ENCODE measurements at regions not wholly inside any gene's neighbourhood (a gene's known extent, or its start where the extent isn't known, plus 50 kb on each side); places are given as distances from the start of the nearest gene placed in this dataset.

DNA sequence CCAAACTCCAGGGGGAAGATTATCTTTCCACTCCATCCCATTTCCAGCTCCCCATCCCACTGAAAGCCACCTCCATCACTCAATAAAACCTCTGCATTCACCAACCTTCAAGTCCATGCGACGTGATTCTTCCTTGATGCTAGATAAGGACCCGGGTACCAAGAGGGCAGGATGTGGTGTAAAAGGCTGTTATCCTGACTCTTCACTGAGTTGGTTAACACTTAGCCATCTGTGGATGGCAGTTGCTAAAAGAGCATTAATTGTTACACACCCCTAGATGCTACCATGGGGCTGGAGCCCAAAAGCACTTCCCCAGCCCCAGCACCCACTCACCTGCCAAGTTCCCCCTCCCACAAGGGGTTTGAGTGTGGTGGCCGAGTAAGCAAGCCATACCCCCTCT is 53.4 kb upstream of the DPP10 start:
- H3K79me2 ChIP-seq (replicated peaks; ENCODE audit: insufficient read depth, low read length), result no peaks in the 10 kb centered on the region
- H3K27ac ChIP-seq (ENCODE audit: low read length), result no peak overlapping the region
- no peaks in the 10 kb centered on the region for H3K9me2 ChIP-seq (ENCODE audit: insufficient read depth, low read length)
- H3K36me3 ChIP-seq (ENCODE audit: insufficient read depth, low read length), result no peaks in the 10 kb centered on the region
- H4K20me1 ChIP-seq (ENCODE audit: insufficient read depth), result no peaks in the 10 kb centered on the region
- H3K4me3 ChIP-seq (ENCODE audit: low read length), result no peak overlapping the region
- H2AFZ ChIP-seq (ENCODE audit: low read depth, low read length), result no peak overlapping the region
- H3K9ac ChIP-seq (ENCODE audit: low read length), result no peak overlapping the region
- no peaks in the 10 kb centered on the region for H3K27me3 ChIP-seq (ENCODE audit: insufficient read depth, low read depth, low read length)
- H3F3A ChIP-seq (ENCODE audit: insufficient read depth, low read length, poor library complexity, severe bottlenecking), result no peaks in the 10 kb centered on the region
- H3K9me3 ChIP-seq (ENCODE audit: low read length), result no peaks in the 10 kb centered on the region
- no peak for TF ChIP-seq EZH2 (IDR thresholded peaks at IDR 0.05; ENCODE audit: borderline replicate concordance, insufficient read depth, low read length, poor library complexity, severe bottlenecking)
- no peak for TF ChIP-seq RAD21 (conservative IDR thresholded peaks at IDR 0.05)
- TF ChIP-seq, protein P1, sequence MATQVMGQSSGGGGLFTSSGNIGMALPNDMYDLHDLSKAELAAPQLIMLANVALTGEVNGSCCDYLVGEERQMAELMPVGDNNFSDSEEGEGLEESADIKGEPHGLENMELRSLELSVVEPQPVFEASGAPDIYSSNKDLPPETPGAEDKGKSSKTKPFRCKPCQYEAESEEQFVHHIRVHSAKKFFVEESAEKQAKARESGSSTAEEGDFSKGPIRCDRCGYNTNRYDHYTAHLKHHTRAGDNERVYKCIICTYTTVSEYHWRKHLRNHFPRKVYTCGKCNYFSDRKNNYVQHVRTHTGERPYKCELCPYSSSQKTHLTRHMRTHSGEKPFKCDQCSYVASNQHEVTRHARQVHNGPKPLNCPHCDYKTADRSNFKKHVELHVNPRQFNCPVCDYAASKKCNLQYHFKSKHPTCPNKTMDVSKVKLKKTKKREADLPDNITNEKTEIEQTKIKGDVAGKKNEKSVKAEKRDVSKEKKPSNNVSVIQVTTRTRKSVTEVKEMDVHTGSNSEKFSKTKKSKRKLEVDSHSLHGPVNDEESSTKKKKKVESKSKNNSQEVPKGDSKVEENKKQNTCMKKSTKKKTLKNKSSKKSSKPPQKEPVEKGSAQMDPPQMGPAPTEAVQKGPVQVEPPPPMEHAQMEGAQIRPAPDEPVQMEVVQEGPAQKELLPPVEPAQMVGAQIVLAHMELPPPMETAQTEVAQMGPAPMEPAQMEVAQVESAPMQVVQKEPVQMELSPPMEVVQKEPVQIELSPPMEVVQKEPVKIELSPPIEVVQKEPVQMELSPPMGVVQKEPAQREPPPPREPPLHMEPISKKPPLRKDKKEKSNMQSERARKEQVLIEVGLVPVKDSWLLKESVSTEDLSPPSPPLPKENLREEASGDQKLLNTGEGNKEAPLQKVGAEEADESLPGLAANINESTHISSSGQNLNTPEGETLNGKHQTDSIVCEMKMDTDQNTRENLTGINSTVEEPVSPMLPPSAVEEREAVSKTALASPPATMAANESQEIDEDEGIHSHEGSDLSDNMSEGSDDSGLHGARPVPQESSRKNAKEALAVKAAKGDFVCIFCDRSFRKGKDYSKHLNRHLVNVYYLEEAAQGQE (IDR thresholded peaks at IDR 0.05; ENCODE audit: borderline replicate concordance), result no peak
- TF ChIP-seq, protein P2, sequence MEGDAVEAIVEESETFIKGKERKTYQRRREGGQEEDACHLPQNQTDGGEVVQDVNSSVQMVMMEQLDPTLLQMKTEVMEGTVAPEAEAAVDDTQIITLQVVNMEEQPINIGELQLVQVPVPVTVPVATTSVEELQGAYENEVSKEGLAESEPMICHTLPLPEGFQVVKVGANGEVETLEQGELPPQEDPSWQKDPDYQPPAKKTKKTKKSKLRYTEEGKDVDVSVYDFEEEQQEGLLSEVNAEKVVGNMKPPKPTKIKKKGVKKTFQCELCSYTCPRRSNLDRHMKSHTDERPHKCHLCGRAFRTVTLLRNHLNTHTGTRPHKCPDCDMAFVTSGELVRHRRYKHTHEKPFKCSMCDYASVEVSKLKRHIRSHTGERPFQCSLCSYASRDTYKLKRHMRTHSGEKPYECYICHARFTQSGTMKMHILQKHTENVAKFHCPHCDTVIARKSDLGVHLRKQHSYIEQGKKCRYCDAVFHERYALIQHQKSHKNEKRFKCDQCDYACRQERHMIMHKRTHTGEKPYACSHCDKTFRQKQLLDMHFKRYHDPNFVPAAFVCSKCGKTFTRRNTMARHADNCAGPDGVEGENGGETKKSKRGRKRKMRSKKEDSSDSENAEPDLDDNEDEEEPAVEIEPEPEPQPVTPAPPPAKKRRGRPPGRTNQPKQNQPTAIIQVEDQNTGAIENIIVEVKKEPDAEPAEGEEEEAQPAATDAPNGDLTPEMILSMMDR (IDR thresholded peaks at IDR 0.05; ENCODE audit: poor library complexity, severe bottlenecking), result no peak
- TF ChIP-seq EP300 (conservative IDR thresholded peaks at IDR 0.05; ENCODE audit: poor library complexity, severe bottlenecking), result no peak
- no peak for TF ChIP-seq MXI1 (conservative IDR thresholded peaks at IDR 0.05; ENCODE audit: poor library complexity, severe bottlenecking)
- TF ChIP-seq POLR2AphosphoS5 (IDR thresholded peaks at IDR 0.05), result no peak
- no peak overlapping the region for H3K4me2 ChIP-seq (ENCODE audit: low read length)
